AG20443 (cell line): ENCODE measurements at regions not wholly inside any gene's neighbourhood (a gene's known extent, or its start where the extent isn't known, plus 50 kb on each side); places are given as distances from the start of the nearest gene placed in this dataset.
"Not testable (repeated sequence)": the region's sequence is repeated elsewhere in the genome, so short reads cannot be mapped to it uniquely, and the experiment has no call there.

ENCODE experiments used
- DNase-seq: peaks from one replicate; pipeline ENCODE4 v3.0.0; 2012; ENCODE audit warnings: low spot score, mixed read lengths

- DNase-seq: no peak
These were observed 372.7 kb downstream of the PSAT1 start for GRCh38 chr9:78669591-78669990.

DNA sequence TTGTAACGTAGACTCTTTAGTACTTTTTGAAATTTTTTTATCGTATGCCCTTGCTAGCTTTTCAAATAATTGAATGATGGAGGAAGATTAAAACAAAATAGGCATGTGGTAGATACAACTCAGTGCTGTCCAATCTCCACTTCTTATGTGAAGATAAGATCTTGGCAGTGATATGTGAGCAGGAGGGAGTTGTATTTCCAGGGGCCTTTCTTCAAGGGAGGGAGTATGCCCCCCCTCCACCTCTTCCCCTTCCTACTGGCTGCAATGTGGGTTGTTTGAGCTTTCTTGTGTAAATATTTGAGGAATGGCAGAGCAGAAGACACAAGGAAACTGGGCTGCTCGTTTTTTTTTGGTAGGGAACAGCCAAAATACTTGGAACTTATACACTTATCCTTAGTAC, 374.9 kb downstream of the PSAT1 start:
- DNase-seq: no peak

GRCh38 chr9:78674874-78675273, 377.9 kb downstream of the PSAT1 start:
- no peak for DNase-seq

DNA sequence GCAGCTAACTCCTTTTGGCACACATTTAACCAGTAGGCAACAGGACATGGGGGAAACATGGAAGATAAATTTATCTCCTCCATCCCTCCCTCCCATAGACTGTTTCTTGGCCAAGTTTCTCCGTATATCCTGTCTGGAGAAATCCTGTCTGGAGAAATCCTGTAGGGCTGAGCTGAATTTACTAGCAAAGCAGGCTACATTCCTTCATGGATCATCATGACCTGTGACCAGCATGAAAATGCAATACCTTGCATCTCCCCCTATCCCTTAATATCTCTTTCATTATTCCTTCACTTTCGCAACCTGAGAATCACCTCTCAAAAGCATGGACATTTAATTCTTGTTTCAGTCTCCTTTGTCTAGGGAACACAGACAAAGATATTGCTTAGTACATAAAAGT, 379.1 kb downstream of the PSAT1 start:
- DNase-seq: peak; percentile 16

DNA sequence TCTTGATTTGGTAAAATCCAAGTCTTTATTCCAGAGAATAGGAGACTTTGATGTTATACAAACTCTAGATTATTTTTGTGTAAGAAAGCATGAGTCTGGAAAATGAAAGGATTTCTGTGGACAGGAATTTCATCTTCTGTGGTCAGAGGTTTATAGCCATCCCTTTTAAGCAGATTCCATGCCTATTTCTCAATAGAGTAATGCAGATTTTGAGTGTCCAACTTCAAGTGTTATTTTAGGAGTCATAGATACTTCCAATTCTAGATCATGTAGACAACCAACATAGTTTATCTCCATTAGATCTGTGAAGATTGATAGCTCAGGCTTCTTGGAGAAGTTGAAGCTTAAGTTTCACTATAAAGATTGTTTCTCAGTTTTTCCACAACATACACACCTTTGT, 379.7 kb downstream of the PSAT1 start:
- peak; percentile 38 for DNase-seq

- peak; percentile 33 for DNase-seq
These were observed 380.4 kb downstream of the PSAT1 start for GRCh38 chr9:78677326-78677725.

DNA sequence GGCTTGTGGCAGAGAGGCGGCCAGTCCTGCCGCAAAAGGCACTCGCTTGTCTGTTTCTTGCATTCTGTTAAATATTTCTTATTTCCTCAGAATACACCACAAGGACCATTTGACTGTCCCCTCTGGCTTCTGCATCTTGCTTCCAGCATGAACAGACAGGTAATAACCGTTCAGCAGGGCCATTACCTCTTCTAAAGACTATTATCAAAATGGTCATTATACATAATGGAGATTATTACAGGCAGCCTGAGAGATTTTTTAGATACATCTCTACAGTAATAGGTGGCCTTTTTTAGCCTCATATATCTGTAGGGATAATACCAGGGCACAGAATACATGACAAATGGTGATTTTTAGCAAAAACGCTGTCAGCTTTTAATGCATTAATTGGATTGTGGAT, 382.0 kb downstream of the PSAT1 start:
- DNase-seq: no peak

DNA sequence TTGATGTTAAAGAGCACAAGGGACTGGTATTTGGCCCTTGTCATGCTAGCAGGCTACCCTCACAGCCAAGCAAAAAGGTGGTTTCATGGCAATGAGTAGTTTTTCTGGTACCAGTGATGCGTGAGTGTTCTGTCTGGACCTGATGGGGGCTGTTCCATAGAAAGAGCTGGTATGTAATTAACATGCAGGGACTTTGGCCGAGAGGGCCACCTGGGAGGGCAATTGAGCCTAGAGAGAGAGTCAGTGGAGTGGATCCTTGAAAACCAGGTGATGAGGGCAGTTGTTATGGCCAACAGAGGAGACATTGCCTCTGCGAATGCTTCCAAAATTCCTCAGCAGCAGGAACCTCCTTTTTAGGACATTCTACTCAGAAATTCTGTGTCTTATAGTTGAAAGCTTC, 383.3 kb downstream of the PSAT1 start:
- no peak for DNase-seq

GRCh38 chr9:78682216-78682615, 385.3 kb downstream of the PSAT1 start:
- no peak for DNase-seq

- no peak for DNase-seq
These were observed 388.5 kb downstream of the PSAT1 start for GRCh38 chr9:78685471-78685870.

DNA sequence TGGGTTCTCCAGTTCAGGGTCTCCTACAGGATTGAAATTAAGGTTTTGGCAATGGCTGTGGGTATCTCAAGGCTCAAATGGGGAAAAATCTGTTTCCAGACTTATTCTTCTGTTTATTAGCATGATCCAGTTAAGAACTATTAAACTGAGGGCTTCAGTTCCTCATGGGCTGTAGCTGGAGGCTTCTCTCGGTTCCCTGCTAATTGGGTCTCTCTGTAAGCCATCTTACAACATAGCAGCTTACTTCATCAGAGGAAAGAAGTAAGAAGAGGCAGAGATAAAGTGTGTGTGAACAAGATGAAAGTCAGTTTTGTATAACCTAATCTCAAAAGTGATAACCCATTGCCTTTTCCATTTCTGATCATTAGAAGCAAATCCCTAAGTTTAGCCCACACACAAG, 391.9 kb downstream of the PSAT1 start:
- no peak for DNase-seq

DNA sequence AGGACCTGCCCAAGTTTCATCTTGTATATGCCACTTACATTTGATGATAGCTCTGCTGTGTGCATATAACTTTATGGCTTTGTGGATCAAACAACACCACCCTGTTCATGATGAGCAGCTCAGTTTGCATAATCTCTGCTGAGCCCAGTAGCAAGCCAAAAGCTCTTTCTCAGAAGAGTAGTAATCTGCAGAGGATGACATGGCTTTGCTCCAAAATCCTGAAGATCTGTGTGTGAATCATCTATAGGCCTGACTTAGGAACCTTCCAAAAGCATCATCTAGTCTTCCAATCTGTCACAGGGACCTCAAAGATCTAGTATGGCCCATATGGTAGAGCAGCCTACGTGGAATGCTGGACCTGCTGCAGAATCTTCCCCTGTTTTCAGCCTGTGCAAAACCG, 394.6 kb downstream of the PSAT1 start:
- no peak for DNase-seq

- DNase-seq: peak; percentile 73
These were observed 395.9 kb downstream of the PSAT1 start for GRCh38 chr9:78692871-78693270.

GRCh38 chr9:78694974-78695373, 398.0 kb downstream of the PSAT1 start:
- DNase-seq: no peak

- DNase-seq: no peak
These were observed 398.6 kb downstream of the PSAT1 start for GRCh38 chr9:78695519-78695918.

DNA sequence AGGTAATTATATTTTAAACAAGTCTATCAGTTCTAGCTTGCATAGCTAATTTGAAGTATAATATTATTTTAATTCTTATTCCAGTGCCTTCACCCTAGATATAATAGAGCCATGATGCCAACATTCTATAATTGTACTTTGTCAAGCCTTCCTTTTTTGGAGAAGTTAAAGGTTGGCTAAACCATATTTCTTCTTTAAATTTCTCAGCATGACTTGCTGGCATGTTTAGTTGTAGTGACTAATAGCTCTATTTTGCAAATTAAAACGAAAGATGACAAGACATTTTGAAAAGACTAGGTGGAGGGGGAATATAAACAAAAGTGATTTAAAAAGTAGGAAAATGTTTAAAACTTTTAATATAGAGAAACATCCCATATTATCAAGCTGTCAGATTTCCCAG, 400.7 kb downstream of the PSAT1 start:
- DNase-seq: no peak

GRCh38 chr9:78698371-78698770, 401.4 kb downstream of the PSAT1 start:
- DNase-seq: no peak

DNA sequence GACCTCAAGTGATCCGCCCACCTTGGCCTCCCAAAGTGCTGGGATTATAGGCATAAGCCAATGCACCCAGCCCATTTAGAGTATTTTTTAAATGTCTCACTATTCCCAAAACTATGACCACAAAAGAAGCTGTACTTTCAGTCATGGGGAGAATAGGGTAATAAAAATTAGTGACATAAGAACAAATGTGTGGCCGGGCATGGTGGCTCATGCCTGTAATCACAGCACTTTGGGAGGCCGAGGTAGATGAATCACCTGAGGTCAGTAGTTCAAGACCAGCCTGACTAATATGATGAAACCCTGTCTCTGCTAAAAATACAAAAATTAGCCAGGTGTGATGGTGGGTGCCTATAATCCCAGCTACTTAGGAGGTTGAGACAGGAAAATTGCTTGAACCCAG, 402.3 kb downstream of the PSAT1 start:
- not testable (repeated sequence) for DNase-seq

DNA sequence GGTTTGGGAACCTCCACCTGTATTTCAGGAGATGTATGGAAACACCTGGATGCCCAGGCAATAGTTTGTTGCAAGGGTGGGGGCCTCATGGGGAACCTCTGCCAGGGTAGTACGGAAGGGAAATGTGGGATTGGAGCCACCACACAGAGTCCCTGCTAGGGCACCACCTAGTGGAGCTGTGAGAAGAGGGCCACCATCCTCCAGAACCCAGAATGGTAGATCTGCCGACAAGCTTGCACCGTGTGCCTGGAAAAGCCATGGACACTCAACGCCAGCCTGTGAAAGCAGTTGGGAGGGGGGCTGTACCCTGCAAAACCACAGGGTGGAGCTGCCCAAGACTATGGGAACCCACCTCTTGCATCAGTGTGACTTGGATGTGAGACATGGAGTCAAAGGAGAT, 407.2 kb downstream of the PSAT1 start:
- DNase-seq: not testable (repeated sequence)

GRCh38 chr9:78707080-78707479, 410.2 kb downstream of the PSAT1 start:
- DNase-seq: no peak

GRCh38 chr9:78707481-78707991, 410.6 kb downstream of the PSAT1 start:
- DNase-seq: peak; percentile 30

GRCh38 chr9:78712903-78713613, 416.1 kb downstream of the PSAT1 start:
- no peak for DNase-seq

DNA sequence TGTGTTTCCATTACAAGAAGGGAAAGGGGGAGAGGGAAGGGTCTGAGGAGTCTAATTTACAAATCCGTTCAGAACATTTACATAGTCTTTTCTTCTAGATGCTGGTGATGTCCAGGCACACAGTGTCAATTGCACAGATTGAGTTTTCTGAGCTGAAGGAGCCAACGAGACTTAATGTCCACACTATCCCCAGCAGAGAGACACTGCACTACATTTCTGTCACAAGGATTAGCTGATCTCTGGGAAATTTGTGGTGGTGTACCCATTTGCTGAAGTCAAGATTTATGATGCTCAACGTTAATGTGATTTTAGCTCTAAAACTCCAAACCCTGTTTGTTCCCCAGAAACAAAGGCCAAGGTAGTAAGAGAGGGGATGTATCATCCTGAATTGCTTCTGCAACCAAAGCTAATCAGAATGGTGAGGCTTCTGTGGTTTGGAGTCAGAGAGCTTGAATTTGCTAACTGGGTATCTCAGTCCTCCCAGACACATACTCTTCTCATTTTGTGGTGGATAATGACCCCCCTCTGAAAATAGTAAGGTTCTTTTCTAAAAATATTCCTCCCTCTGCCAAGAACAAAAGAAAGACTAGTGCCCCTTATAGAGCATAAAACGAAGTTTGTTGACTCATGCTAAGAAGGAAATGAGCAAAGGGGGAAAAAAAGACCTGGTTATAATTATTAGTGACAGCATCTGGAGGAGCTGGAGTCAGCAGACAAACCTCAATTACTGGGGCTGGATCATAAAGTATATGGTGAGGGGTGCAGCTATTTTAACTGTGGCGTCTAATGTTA, 416.9 kb downstream of the PSAT1 start:
- DNase-seq: peak; percentile 47
